ENCODE measurements at regions not wholly inside any gene's neighbourhood (a gene's known extent, or its start where the extent isn't known, plus 50 kb on each side); places are given as distances from the start of the nearest gene placed in this dataset.
"Not testable (repeated sequence)": the region's sequence is repeated elsewhere in the genome, so short reads cannot be mapped to it uniquely, and the experiment has no call there.

GRCh38 chr3:21220944-21221343 is 530.1 kb downstream of the ZNF385D start:
- DNase-seq (ENCODE audit: low read depth in 1 of 2, low spot score in 2 of 2) = no peak
- Histone ChIP-seq H3K4me1 (replicated peaks) (no peaks in the 10 kb centered on the region), H3K9me3 (replicated peaks) (no peaks in the 10 kb centered on the region), H3K27me3 (replicated peaks) (no peaks in the 10 kb centered on the region), H3K36me3 (no peaks in the 10 kb centered on the region), H3K4me3 (no peak overlapping the region), H3K27ac (no peak overlapping the region)

DNA sequence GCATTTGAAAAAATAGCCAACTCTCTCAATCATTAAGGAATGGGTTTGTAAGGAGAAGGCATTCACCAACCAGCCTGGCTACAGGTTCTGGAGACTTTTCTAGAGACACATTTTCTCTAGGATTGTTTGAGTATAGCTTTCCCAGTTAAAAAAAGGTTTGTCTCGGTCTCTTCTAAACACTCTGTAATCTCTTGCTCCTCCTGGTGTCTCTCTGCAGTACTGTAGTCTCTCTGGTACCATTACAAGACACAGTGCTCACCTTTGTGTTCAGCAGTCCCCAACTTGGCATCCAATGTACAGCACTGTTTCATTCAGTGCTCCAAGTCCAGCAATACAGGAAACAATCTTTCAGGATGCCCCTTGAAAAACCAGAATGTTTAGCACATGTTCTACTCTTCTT is 534.4 kb downstream of the ZNF385D start:
- H3K27ac ChIP-seq = no peak overlapping the region
- H3K36me3 ChIP-seq = no peaks in the 10 kb centered on the region
- H3K9me3 ChIP-seq (replicated peaks) = no peaks in the 10 kb centered on the region
- H3K4me1 ChIP-seq (replicated peaks) = no peaks in the 10 kb centered on the region
- DNase-seq (ENCODE audit: low read depth in 1 of 2, low spot score in 2 of 2) = no peak
- no peaks in the 10 kb centered on the region for H3K27me3 ChIP-seq (replicated peaks)
- H3K4me3 ChIP-seq = no peak overlapping the region

GRCh38 chr3:21204122-21204521 is 546.9 kb downstream of the ZNF385D start:
- not testable (repeated sequence) for DNase-seq (ENCODE audit: low read depth in 1 of 2, low spot score in 2 of 2); H3K27ac ChIP-seq; H3K9me3 ChIP-seq (replicated peaks); H3K36me3 ChIP-seq; H3K4me1 ChIP-seq (replicated peaks); H3K27me3 ChIP-seq (replicated peaks); H3K4me3 ChIP-seq

GRCh38 chr3:21195203-21195602 is 555.8 kb downstream of the ZNF385D start:
- no peaks in the 10 kb centered on the region for H3K4me1 ChIP-seq (replicated peaks)
- no peak for DNase-seq (ENCODE audit: low read depth in 1 of 2, low spot score in 2 of 2)
- H3K27me3 ChIP-seq (replicated peaks) = no peaks in the 10 kb centered on the region

GRCh38 chr3:21194036-21194435 is 557.0 kb downstream of the ZNF385D start:
- not testable (repeated sequence) for H3K36me3 ChIP-seq; H3K9me3 ChIP-seq (replicated peaks); H3K4me1 ChIP-seq (replicated peaks); H3K27ac ChIP-seq; H3K4me3 ChIP-seq; DNase-seq (ENCODE audit: low read depth in 1 of 2, low spot score in 2 of 2); H3K27me3 ChIP-seq (replicated peaks)

More at GRCh38 chr3:21195203-21195602, 555.8 kb downstream of the ZNF385D start:
- H3K27ac ChIP-seq = no peak overlapping the region
- no peak overlapping the region for H3K4me3 ChIP-seq
- H3K9me3 ChIP-seq (replicated peaks) = no peaks in the 10 kb centered on the region
- no peaks in the 10 kb centered on the region for H3K36me3 ChIP-seq

GRCh38 chr3:21188459-21188858 is 562.6 kb downstream of the ZNF385D start:
- no peaks in the 10 kb centered on the region for H3K9me3 ChIP-seq (replicated peaks)
- H3K4me1 ChIP-seq (replicated peaks) = no peaks in the 10 kb centered on the region
- no peak overlapping the region for H3K4me3 ChIP-seq
- no peaks in the 10 kb centered on the region for H3K27me3 ChIP-seq (replicated peaks)
- H3K27ac ChIP-seq = no peak overlapping the region
- DNase-seq (ENCODE audit: low read depth in 1 of 2, low spot score in 2 of 2) = no peak
- no peaks in the 10 kb centered on the region for H3K36me3 ChIP-seq

DNA sequence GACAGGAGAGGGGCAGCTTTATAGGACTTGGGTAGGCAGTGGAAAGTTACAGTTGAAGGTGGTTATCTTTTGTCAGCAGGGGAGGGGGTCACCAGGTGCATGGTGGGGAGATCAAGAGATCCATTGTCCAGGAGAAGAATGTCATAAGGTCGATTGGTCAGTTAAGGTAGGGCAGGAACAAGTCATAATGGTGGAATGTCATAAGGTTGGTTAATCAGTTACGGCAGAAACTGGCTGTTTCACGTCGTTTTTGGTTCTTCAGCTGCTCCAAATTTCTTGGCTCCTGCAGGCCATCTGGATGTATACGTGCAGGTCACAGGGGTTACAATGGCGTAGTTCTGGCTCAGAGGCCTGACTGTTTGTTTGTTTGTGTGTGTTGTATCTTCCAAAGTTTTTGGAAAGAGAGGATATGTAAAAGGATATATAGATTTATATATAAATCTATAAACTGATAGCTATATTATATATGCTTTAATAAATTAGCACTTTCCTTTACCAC is 565.1 kb downstream of the ZNF385D start:
- no peaks in the 10 kb centered on the region for H3K9me3 ChIP-seq (replicated peaks)
- no peak overlapping the region for H3K4me3 ChIP-seq
- no peak overlapping the region for H3K27ac ChIP-seq
- no peaks in the 10 kb centered on the region for H3K36me3 ChIP-seq
- no peak for DNase-seq (ENCODE audit: low read depth in 1 of 2, low spot score in 2 of 2)
- no peaks in the 10 kb centered on the region for H3K27me3 ChIP-seq (replicated peaks)
- H3K4me1 ChIP-seq (replicated peaks) = no peaks in the 10 kb centered on the region

DNA sequence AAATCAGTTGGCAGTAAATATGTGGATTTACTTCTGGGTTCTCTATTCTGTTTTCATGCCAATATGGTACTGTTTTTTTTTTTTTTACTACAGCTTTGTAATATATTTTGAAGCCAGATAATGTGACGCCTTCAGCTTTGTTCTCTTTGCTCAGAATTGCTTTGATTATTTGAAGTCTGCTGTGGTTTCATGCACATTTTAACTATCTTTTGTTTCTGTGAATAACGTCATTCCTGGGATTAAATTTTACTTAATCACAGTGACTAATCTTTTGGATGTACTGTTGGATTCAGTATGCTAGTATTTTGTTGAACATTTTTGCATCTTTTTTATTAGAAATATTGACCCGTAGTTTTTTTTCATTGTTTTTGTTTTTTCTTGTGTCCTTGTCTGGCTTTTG is 576.5 kb downstream of the ZNF385D start:
- H3K4me1 ChIP-seq (replicated peaks) = no peaks in the 10 kb centered on the region
- no peak for DNase-seq (ENCODE audit: low read depth in 1 of 2, low spot score in 2 of 2)
- no peaks in the 10 kb centered on the region for H3K36me3 ChIP-seq
- no peak overlapping the region for H3K27ac ChIP-seq
- no peaks in the 10 kb centered on the region for H3K27me3 ChIP-seq (replicated peaks)
- H3K4me3 ChIP-seq = no peak overlapping the region
- H3K9me3 ChIP-seq (replicated peaks) = no peaks in the 10 kb centered on the region

DNA sequence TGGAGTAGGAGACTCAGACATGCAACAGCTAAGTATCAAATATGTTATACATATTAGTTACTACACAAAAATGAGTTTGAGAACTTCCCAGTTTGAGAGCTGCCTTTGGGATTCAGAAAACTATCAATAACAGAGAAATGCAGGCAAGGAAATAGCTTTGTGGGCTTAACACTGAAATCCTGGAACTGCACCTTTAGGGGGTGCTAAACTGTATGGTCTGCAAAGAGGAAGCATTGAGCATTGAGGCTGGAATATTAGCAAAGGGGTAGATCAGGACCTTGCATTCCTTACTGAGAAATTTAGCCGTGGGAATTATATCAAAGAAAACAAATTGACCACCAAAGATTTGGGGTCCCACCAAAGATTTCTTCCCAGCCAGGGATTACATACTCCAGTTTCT is 580.0 kb downstream of the ZNF385D start:
- Histone ChIP-seq H3K36me3 (no peaks in the 10 kb centered on the region), H3K27ac (no peak overlapping the region), H3K4me1 (replicated peaks) (no peaks in the 10 kb centered on the region), H3K9me3 (replicated peaks) (0 out of 2 replicates have a peak, but pooled peaks cover 4% of the 10 kb centered on the region), H3K27me3 (replicated peaks) (no peaks in the 10 kb centered on the region), H3K4me3 (no peak overlapping the region)
- DNase-seq (ENCODE audit: low read depth in 1 of 2, low spot score in 2 of 2) = no peak

DNA sequence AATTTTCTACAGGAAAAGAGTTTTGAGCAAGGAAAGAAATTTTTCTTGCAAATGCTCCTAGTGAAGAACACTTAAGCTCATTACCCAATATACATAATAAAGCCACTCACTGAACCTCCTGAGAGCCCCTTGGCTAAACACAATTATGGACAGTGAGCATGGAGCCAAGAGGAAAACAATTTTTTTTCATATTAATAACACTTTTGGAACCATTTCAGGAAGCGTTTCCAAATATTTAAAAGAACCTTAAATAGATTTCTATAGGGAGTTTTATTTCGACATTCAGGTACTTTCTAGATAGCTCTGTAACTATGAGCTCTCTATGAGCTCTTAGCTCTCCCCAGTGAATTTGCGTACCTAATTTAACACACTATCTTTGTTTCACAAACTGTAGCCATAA is 581.1 kb downstream of the ZNF385D start:
- 0 out of 2 replicates have a peak, but pooled peaks cover 4% of the 10 kb centered on the region for H3K9me3 ChIP-seq (replicated peaks)
- no peaks in the 10 kb centered on the region for H3K4me1 ChIP-seq (replicated peaks)
- no peaks in the 10 kb centered on the region for H3K27me3 ChIP-seq (replicated peaks)
- no peaks in the 10 kb centered on the region for H3K36me3 ChIP-seq
- DNase-seq (ENCODE audit: low read depth in 1 of 2, low spot score in 2 of 2) = no peak
- no peak overlapping the region for H3K27ac ChIP-seq
- H3K4me3 ChIP-seq = no peak overlapping the region

- H3K4me3 ChIP-seq = no peak overlapping the region
- H3K36me3 ChIP-seq = no peaks in the 10 kb centered on the region
- H3K27ac ChIP-seq = no peak overlapping the region
- DNase-seq (ENCODE audit: low read depth in 1 of 2, low spot score in 2 of 2) = no peak
- no peaks in the 10 kb centered on the region for H3K4me1 ChIP-seq (replicated peaks)
- 0 out of 2 replicates have a peak, but pooled peaks cover 4% of the 10 kb centered on the region for H3K9me3 ChIP-seq (replicated peaks)
- H3K27me3 ChIP-seq (replicated peaks) = no peaks in the 10 kb centered on the region
Measured at GRCh38 chr3:21168471-21168870, 582.5 kb downstream of the ZNF385D start.

DNA sequence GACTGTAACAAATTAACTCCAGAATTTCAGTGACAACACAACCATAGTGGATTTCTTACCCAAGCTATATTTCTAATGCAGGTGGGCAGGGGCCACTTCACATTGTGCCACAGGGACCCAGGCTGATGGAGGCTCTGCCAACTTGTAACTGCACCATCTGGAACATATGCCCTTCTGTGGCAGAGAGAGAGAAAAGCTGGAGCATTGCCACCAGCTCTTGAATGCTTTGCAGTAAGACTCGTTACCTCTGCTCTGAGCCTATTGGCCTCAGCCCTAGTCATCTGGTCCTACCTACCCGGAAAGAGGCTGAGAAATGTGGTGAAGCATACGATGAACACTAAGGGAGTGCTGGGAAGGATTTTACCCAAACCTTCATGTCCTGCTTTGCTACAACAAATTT is 587.1 kb downstream of the ZNF385D start:
- Histone ChIP-seq H3K36me3 (no peaks in the 10 kb centered on the region), H3K27me3 (replicated peaks) (no peaks in the 10 kb centered on the region), H3K4me1 (replicated peaks) (no peaks in the 10 kb centered on the region), H3K9me3 (replicated peaks) (0 out of 2 replicates have a peak, but pooled peaks cover 4% of the 10 kb centered on the region), H3K27ac (no peak overlapping the region), H3K4me3 (no peak overlapping the region)
- DNase-seq (ENCODE audit: low read depth in 1 of 2, low spot score in 2 of 2) = no peak

- no peak for DNase-seq (ENCODE audit: low read depth in 1 of 2, low spot score in 2 of 2)
- H3K9me3 ChIP-seq (replicated peaks) = no peaks in the 10 kb centered on the region
- H3K27me3 ChIP-seq (replicated peaks) = no peaks in the 10 kb centered on the region
- no peak overlapping the region for H3K27ac ChIP-seq
- H3K4me3 ChIP-seq = no peak overlapping the region
- H3K4me1 ChIP-seq (replicated peaks) = no peaks in the 10 kb centered on the region
- no peaks in the 10 kb centered on the region for H3K36me3 ChIP-seq
Measured at GRCh38 chr3:21159543-21159906, 591.5 kb downstream of the ZNF385D start.

- Histone ChIP-seq H3K27ac (no peak overlapping the region), H3K4me3 (no peak overlapping the region)
- no peak for DNase-seq (ENCODE audit: low read depth in 1 of 2, low spot score in 2 of 2)
Measured at GRCh38 chr3:21158861-21159542, 592.0 kb downstream of the ZNF385D start.

DNA sequence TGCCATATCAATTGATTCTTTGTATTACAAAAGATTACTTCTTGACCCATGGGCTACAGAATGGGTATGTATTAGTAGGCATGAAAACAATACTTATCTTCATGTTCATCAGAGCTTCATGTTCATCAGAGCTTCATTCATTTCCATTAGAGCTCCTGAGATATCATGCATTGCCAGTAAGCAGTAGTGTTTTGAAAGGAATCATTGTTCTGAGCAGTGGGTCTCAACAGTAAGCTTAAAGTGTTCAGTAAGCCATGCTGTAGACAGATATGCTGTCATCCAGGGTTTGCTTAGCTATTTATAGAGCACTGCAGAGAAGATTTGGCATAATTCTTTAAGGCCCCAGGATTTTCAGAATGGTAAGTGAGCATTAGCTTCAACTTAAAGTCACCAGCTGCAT is 596.1 kb downstream of the ZNF385D start:
- no peak for DNase-seq (ENCODE audit: low read depth in 1 of 2, low spot score in 2 of 2)
- H3K4me3 ChIP-seq = no peak overlapping the region
- no peak overlapping the region for H3K27ac ChIP-seq
- no peaks in the 10 kb centered on the region for H3K27me3 ChIP-seq (replicated peaks)
- no peaks in the 10 kb centered on the region for H3K9me3 ChIP-seq (replicated peaks)
- H3K36me3 ChIP-seq = no peaks in the 10 kb centered on the region
- H3K4me1 ChIP-seq (replicated peaks) = no peaks in the 10 kb centered on the region

More at GRCh38 chr3:21158861-21159542, 592.0 kb downstream of the ZNF385D start:
- no peaks in the 10 kb centered on the region for H3K9me3 ChIP-seq (replicated peaks)
- H3K36me3 ChIP-seq = no peaks in the 10 kb centered on the region
- no peaks in the 10 kb centered on the region for H3K27me3 ChIP-seq (replicated peaks)
- H3K4me1 ChIP-seq (replicated peaks) = no peaks in the 10 kb centered on the region

Data from SJSA1 (cell line).